ENCODE measurements at regions not wholly inside any gene's neighbourhood (a gene's known extent, or its start where the extent isn't known, plus 50 kb on each side); places are given as distances from the start of the nearest gene placed in this dataset.

- H3K4me3 ChIP-seq (ENCODE audit: low read depth, low read length): no peak overlapping the region
- no peak for TF ChIP-seq CTCF (IDR thresholded peaks at IDR 0.05; ENCODE audit: insufficient read depth, low read depth, low read length, missing control alignments)
- no peak for DNase-seq (ENCODE audit: low read depth)
Measured at GRCh38 chr12:116508145-116509121, 50.7 kb upstream of the MAP1LC3B2 start.

All from GM12865 (cell line).